ENCODE measurements at regions not wholly inside any gene's neighbourhood (a gene's known extent, or its start where the extent isn't known, plus 50 kb on each side); places are given as distances from the start of the nearest gene placed in this dataset.

- H3K18ac ChIP-seq (ENCODE audit: low read length), result no peak overlapping the region
- H2BK12ac ChIP-seq (ENCODE audit: low read length), result no peak overlapping the region
- no peak for DNase-seq (ENCODE audit: low spot score)
- H3K27ac ChIP-seq (replicated peaks; ENCODE audit: low read length), result no peak overlapping the region
- peaks cover 0 to 20% of the 10 kb centered on the region in 2 donors for H3K9me3 ChIP-seq (replicated peaks in 1 of 2; ENCODE audit: control insufficient read depth in 2 of 2, insufficient read depth in 1 of 2, low read depth in 1 of 2, low read length in 2 of 2)
- no peak overlapping the region for H2AK5ac ChIP-seq (ENCODE audit: low read depth, low read length)
- no peaks in the 10 kb centered on the region for H3K36me3 ChIP-seq (replicated peaks in 1 of 2; ENCODE audit: control insufficient read depth in 2 of 2, insufficient read depth in 2 of 2, low read length in 2 of 2)
- no peaks in the 10 kb centered on the region for H3K79me1 ChIP-seq (ENCODE audit: low read depth, low read length)
- H3K14ac ChIP-seq (ENCODE audit: low read length), result no peak overlapping the region
- no peak overlapping the region for H2BK120ac ChIP-seq (ENCODE audit: low read depth, low read length)
- no peak overlapping the region for H4K91ac ChIP-seq (ENCODE audit: low read depth, low read length, poor library complexity)
- WGBS, 2 donors (ENCODE audit: extremely low coverage in 2 of 2, insufficient read length in 2 of 2, insufficient replicate concordance in 1 of 2), result no CpG with 5 or more reads among the region's 4 CpGs
- no peak overlapping the region for H3K4me3 ChIP-seq (ENCODE audit: low read length in 2 of 2)
- no peaks in the 10 kb centered on the region for H3K27me3 ChIP-seq (ENCODE audit: control insufficient read depth in 3 of 3, insufficient read depth in 3 of 3, low read depth in 1 of 3, low read length in 3 of 3)
- H4K8ac ChIP-seq (ENCODE audit: low read depth, low read length), result no peak overlapping the region
- no peaks in the 10 kb centered on the region for H3K4me1 ChIP-seq (ENCODE audit: control insufficient read depth in 2 of 2, insufficient read depth in 1 of 2, low read depth in 1 of 2, low read length in 2 of 2)
- no peak overlapping the region for H3K23ac ChIP-seq (ENCODE audit: low read depth, low read length, poor library complexity)
- no peak overlapping the region for H2BK15ac ChIP-seq (ENCODE audit: low read length)
- no peak overlapping the region for H2AFZ ChIP-seq (ENCODE audit: low read length)
- no peak overlapping the region for H2BK5ac ChIP-seq (ENCODE audit: low read length)
- no peak overlapping the region for H3K9ac ChIP-seq (ENCODE audit: low read depth, low read length, poor library complexity)
- no peak overlapping the region for H3K4me2 ChIP-seq (ENCODE audit: insufficient read depth, low read length, poor library complexity, severe bottlenecking)
- no peak overlapping the region for H3K4ac ChIP-seq (ENCODE audit: low read length)
These were observed 77.8 kb downstream of the PLK2 start for GRCh38 chr5:58382131-58382534.

DNA sequence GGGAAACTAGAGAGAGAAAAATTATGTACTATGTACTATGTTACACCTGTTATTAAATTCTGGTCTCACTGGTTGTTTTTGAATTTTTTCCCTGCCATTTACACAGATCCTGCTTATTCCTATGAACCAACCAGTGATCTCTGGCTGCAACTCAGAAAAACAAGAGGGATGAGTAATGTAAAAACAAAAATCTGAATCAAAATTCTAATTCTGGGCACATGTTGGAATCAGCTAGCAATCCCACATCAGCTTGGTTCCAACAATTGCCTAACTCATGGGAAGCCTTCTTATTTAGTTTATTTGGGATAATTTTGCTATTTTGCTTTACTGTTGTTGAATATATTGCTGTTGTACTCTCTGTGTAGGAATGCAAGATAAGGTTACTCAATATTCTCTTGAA, 78.3 kb downstream of the PLK2 start:
- H3K4me1 ChIP-seq (ENCODE audit: control insufficient read depth in 2 of 2, insufficient read depth in 1 of 2, low read depth in 1 of 2, low read length in 2 of 2), result no peaks in the 10 kb centered on the region
- H3K9ac ChIP-seq (ENCODE audit: low read depth, low read length, poor library complexity), result no peak overlapping the region
- H3K18ac ChIP-seq (ENCODE audit: low read length), result no peak overlapping the region
- no peak overlapping the region for H4K8ac ChIP-seq (ENCODE audit: low read depth, low read length)
- no peak for DNase-seq (ENCODE audit: low spot score)
- H2BK12ac ChIP-seq (ENCODE audit: low read length), result no peak overlapping the region
- peaks cover 0 to 20% of the 10 kb centered on the region in 2 donors for H3K9me3 ChIP-seq (replicated peaks in 1 of 2; ENCODE audit: control insufficient read depth in 2 of 2, insufficient read depth in 1 of 2, low read depth in 1 of 2, low read length in 2 of 2)
- no peak overlapping the region for H3K4me3 ChIP-seq (ENCODE audit: low read length in 2 of 2)
- no peak overlapping the region for H3K4ac ChIP-seq (ENCODE audit: low read length)
- H3K14ac ChIP-seq (ENCODE audit: low read length), result no peak overlapping the region
- no peak overlapping the region for H2BK120ac ChIP-seq (ENCODE audit: low read depth, low read length)
- H3K4me2 ChIP-seq (ENCODE audit: insufficient read depth, low read length, poor library complexity, severe bottlenecking), result no peak overlapping the region
- H2AFZ ChIP-seq (ENCODE audit: low read length), result no peak overlapping the region
- no peak overlapping the region for H2AK5ac ChIP-seq (ENCODE audit: low read depth, low read length)
- no peak overlapping the region for H3K23ac ChIP-seq (ENCODE audit: low read depth, low read length, poor library complexity)
- H3K79me1 ChIP-seq (ENCODE audit: low read depth, low read length), result no peaks in the 10 kb centered on the region
- no peak overlapping the region for H2BK5ac ChIP-seq (ENCODE audit: low read length)
- no peak overlapping the region for H2BK15ac ChIP-seq (ENCODE audit: low read length)
- no peak overlapping the region for H3K27ac ChIP-seq (replicated peaks; ENCODE audit: low read length)
- H3K36me3 ChIP-seq (replicated peaks in 1 of 2; ENCODE audit: control insufficient read depth in 2 of 2, insufficient read depth in 2 of 2, low read length in 2 of 2), result no peaks in the 10 kb centered on the region
- H3K27me3 ChIP-seq (ENCODE audit: control insufficient read depth in 3 of 3, insufficient read depth in 3 of 3, low read depth in 1 of 3, low read length in 3 of 3), result no peaks in the 10 kb centered on the region
- H4K91ac ChIP-seq (ENCODE audit: low read depth, low read length, poor library complexity), result no peak overlapping the region

GRCh38 chr5:58380655-58381054, 79.2 kb downstream of the PLK2 start:
- Histone ChIP-seq H2BK15ac (ENCODE audit: low read length) (no peak overlapping the region), H2AFZ (ENCODE audit: low read length) (no peak overlapping the region), H3K9me3 (replicated peaks in 1 of 2; ENCODE audit: control insufficient read depth in 2 of 2, insufficient read depth in 1 of 2, low read depth in 1 of 2, low read length in 2 of 2) (peaks cover 0 to 20% of the 10 kb centered on the region in 2 donors), H4K8ac (ENCODE audit: low read depth, low read length) (no peak overlapping the region), H3K36me3 (replicated peaks in 1 of 2; ENCODE audit: control insufficient read depth in 2 of 2, insufficient read depth in 2 of 2, low read length in 2 of 2) (no peaks in the 10 kb centered on the region), H3K4me2 (ENCODE audit: insufficient read depth, low read length, poor library complexity, severe bottlenecking) (no peak overlapping the region), H2BK120ac (ENCODE audit: low read depth, low read length) (no peak overlapping the region), H3K18ac (ENCODE audit: low read length) (no peak overlapping the region), H2BK12ac (ENCODE audit: low read length) (no peak overlapping the region), H3K4me3 (ENCODE audit: low read length in 2 of 2) (no peak overlapping the region), H2BK5ac (ENCODE audit: low read length) (no peak overlapping the region), H4K91ac (ENCODE audit: low read depth, low read length, poor library complexity) (no peak overlapping the region), H3K4ac (ENCODE audit: low read length) (no peak overlapping the region), H3K9ac (ENCODE audit: low read depth, low read length, poor library complexity) (no peak overlapping the region), H3K27me3 (ENCODE audit: control insufficient read depth in 3 of 3, insufficient read depth in 3 of 3, low read depth in 1 of 3, low read length in 3 of 3) (no peaks in the 10 kb centered on the region), H3K79me1 (ENCODE audit: low read depth, low read length) (no peaks in the 10 kb centered on the region), H3K14ac (ENCODE audit: low read length) (no peak overlapping the region), H3K27ac (replicated peaks; ENCODE audit: low read length) (no peak overlapping the region), H3K4me1 (ENCODE audit: control insufficient read depth in 2 of 2, insufficient read depth in 1 of 2, low read depth in 1 of 2, low read length in 2 of 2) (no peaks in the 10 kb centered on the region), H2AK5ac (ENCODE audit: low read depth, low read length) (no peak overlapping the region), H3K23ac (ENCODE audit: low read depth, low read length, poor library complexity) (no peak overlapping the region)
- no peak for DNase-seq (ENCODE audit: low spot score)

DNA sequence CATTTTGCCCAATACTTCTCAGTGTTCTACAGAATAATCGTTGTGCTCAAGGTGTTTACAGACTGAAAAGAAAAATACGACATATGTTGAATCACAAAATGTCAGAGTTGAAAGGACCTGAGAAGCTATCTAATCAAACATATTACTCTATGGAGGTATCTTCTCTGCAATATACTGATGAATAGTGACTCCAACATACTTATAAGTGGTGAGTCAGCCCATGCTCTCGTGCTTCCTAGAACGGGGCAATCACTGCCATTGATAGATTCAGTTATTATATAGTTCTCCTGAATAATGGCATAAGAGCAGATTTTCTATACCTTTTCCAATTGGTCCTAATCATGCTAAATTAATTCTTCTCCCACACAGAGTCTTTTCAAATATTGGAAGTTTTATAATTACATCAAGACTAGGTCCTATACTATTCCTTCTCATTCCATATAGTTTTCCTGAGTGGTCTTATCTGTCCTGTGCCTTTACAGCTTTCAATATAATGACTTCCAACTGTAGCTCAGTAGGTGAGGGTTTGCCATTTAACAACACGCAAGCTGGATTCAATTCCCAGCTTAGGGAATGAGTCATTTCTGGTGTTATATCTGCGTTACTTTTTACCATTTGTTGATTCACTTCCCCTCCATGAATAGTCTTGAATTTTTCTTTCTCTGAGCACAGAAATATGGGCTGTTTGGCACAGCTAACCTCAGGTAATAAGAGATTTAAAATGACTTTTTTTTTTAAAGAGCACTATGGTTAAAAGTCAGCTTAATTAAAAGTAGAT, 81.1 kb downstream of the PLK2 start:
- no peak overlapping the region for H2AK5ac ChIP-seq (ENCODE audit: low read depth, low read length)
- no peaks in the 10 kb centered on the region for H3K79me1 ChIP-seq (ENCODE audit: low read depth, low read length)
- H3K27me3 ChIP-seq (ENCODE audit: control insufficient read depth in 3 of 3, insufficient read depth in 3 of 3, low read depth in 1 of 3, low read length in 3 of 3), result no peaks in the 10 kb centered on the region
- H3K23ac ChIP-seq (ENCODE audit: low read depth, low read length, poor library complexity), result no peak overlapping the region
- no peak overlapping the region for H3K14ac ChIP-seq (ENCODE audit: low read length)
- WGBS, 2 donors (ENCODE audit: extremely low coverage in 2 of 2, insufficient read length in 2 of 2, insufficient replicate concordance in 1 of 2), result no CpG with 5 or more reads among the region's 6 CpGs
- no peak overlapping the region for H2AFZ ChIP-seq (ENCODE audit: low read length)
- no peaks in the 10 kb centered on the region for H3K4me1 ChIP-seq (ENCODE audit: control insufficient read depth in 2 of 2, insufficient read depth in 1 of 2, low read depth in 1 of 2, low read length in 2 of 2)
- H3K36me3 ChIP-seq (replicated peaks in 1 of 2; ENCODE audit: control insufficient read depth in 2 of 2, insufficient read depth in 2 of 2, low read length in 2 of 2), result no peaks in the 10 kb centered on the region
- H2BK12ac ChIP-seq (ENCODE audit: low read length), result no peak overlapping the region
- H3K4me3 ChIP-seq (ENCODE audit: low read length in 2 of 2), result no peak overlapping the region
- no peak overlapping the region for H3K9ac ChIP-seq (ENCODE audit: low read depth, low read length, poor library complexity)
- no peak for DNase-seq (ENCODE audit: low spot score)
- H3K27ac ChIP-seq (replicated peaks; ENCODE audit: low read length), result no peak overlapping the region
- H4K91ac ChIP-seq (ENCODE audit: low read depth, low read length, poor library complexity), result no peak overlapping the region
- no peak overlapping the region for H3K4me2 ChIP-seq (ENCODE audit: insufficient read depth, low read length, poor library complexity, severe bottlenecking)
- H3K9me3 ChIP-seq (replicated peaks in 1 of 2; ENCODE audit: control insufficient read depth in 2 of 2, insufficient read depth in 1 of 2, low read depth in 1 of 2, low read length in 2 of 2), result peaks cover 0 to 20% of the 10 kb centered on the region in 2 donors
- H3K4ac ChIP-seq (ENCODE audit: low read length), result no peak overlapping the region
- no peak overlapping the region for H4K8ac ChIP-seq (ENCODE audit: low read depth, low read length)
- H3K18ac ChIP-seq (ENCODE audit: low read length), result no peak overlapping the region
- H2BK120ac ChIP-seq (ENCODE audit: low read depth, low read length), result no peak overlapping the region
- H2BK5ac ChIP-seq (ENCODE audit: low read length), result no peak overlapping the region
- H2BK15ac ChIP-seq (ENCODE audit: low read length), result no peak overlapping the region

Data from neuronal stem cell (in vitro differentiated cells).